ENCODE measurements at regions not wholly inside any gene's neighbourhood (a gene's known extent, or its start where the extent isn't known, plus 50 kb on each side); places are given as distances from the start of the nearest gene placed in this dataset.

DNA sequence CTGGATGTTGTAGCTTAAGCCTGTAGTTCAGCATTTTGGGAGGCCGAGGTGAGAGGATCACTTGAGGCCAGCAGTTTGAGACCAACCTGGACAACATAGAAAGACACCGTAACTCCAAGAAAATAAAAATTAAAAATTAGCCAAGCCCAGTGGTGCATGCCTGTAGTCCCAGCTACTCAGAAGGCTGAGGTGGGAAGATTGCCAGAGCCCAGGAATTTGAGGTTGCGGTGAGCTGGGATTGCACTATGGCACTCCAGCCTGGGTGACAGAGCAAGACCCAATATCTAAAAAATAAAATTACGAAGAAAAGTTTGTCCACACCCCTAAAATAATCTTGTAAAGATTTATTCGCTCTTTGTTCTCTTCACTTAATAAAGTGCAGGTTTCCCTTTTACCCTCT, 951.0 kb downstream of the TYW1 start:
- TF ChIP-seq CTCF (IDR thresholded peaks at IDR 0.05), result no peak
- TF ChIP-seq POLR2A (IDR thresholded peaks at IDR 0.05), result no peak
